GM08714 (cell line): ENCODE measurements at regions not wholly inside any gene's neighbourhood (a gene's known extent, or its start where the extent isn't known, plus 50 kb on each side); places are given as distances from the start of the nearest gene placed in this dataset.

ENCODE experiments used
- H3K4me3 ChIP-seq: fragments of 200-500 bp; sonication (Bioruptor generic); 2 replicates; pipeline ENCODE4 v1.5.1; 2014; ENCODE audit warnings: mild to moderate bottlenecking, low read length, inconsistent platforms
- ZNF274 ChIP-seq: IDR thresholded peaks from 2 replicates; pipeline ENCODE4 v1.6.1; 2012; ENCODE audit warnings: mild to moderate bottlenecking, low read depth, low read length

DNA sequence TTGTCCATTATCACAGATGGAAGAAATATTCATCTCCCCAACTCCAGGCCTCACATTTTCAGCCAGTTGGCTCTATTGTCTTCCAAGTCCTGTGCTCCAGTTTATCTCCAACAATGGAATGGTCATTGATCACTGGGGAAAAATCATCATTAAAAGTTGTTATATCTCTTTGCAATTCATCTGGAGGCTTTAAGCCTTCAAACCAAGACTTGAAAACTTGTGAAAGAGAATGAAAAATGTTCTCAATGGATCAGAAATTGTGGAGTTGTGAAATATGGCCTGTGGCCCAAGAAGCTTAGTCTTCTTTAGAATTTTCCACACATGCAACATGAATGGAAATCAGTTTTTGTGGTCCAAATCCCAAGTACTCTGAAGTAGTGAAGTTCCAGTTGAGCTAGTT, 569.6 kb downstream of the EBF1 start:
- no peak for TF ChIP-seq ZNF274
- H3K4me3 ChIP-seq, result no peak overlapping the region

GRCh38 chr5:158529454-158529853, 570.3 kb downstream of the EBF1 start:
- H3K4me3 ChIP-seq, result no peak overlapping the region

DNA sequence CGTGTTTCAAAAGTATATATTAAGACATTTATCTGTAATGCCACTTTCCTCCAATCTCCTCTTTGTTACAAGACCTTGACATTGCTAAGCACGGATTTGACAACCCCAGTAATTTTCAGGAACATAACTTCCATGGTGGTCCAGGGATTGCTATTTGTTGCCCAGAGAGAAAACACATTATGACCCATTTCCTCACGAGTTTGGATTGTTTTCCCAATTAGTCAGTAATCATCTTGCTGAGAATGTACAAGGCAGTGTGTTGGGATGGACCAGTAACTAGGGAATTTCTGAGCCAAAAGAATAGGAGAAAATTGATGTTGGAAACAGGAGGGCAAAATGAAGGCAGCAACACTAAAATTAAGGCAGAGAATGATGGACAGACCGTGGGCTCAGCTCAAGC, 574.1 kb downstream of the EBF1 start:
- no peak overlapping the region for H3K4me3 ChIP-seq
- TF ChIP-seq ZNF274, result no peak

More at GRCh38 chr5:158529454-158529853, 570.3 kb downstream of the EBF1 start:
- no peak for TF ChIP-seq ZNF274

DNA sequence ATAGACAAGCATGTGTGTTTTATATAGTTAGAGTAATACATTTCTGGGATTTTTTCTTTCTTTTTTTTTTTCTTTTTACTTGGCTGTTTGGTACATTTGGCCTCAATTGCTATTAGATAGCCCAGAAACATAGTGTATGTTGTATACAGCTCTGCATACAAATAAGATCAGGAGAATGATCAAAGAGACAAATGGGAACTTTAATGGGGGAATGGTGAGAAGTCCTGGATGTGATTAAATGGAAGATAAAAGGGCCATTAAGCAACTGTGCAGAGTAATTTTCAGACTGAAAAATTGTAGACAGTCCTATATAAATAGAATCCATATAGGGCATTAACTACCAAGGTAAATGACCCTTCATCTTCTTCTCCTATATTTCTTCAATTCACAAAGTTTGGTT, 575.6 kb downstream of the EBF1 start:
- no peak for TF ChIP-seq ZNF274

DNA sequence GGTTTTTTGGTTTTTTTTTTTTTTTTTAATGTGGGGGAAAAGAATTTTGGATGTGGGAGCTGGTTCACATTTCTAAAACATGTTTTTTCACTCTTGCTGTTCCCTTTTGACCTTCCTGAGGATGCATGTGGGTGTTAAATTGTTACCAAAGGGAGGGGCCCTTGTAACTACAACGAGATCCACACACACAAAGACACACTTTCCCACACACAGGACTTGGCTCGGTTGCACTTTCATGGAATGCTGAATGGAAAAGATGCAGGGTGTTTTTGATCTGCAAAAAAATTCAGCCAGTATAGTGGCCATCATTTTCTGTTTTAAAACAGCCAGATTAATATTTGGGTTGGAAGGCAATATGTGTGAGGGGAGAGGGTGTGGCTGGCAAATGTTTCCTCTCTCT, 576.9 kb downstream of the EBF1 start:
- TF ChIP-seq ZNF274, result no peak
- no peak overlapping the region for H3K4me3 ChIP-seq

More for the DNA sequence above, 575.6 kb downstream of the EBF1 start:
- no peak overlapping the region for H3K4me3 ChIP-seq

GRCh38 chr5:158521995-158522394, 577.7 kb downstream of the EBF1 start:
- H3K4me3 ChIP-seq, result no peak overlapping the region
- TF ChIP-seq ZNF274, result no peak

DNA sequence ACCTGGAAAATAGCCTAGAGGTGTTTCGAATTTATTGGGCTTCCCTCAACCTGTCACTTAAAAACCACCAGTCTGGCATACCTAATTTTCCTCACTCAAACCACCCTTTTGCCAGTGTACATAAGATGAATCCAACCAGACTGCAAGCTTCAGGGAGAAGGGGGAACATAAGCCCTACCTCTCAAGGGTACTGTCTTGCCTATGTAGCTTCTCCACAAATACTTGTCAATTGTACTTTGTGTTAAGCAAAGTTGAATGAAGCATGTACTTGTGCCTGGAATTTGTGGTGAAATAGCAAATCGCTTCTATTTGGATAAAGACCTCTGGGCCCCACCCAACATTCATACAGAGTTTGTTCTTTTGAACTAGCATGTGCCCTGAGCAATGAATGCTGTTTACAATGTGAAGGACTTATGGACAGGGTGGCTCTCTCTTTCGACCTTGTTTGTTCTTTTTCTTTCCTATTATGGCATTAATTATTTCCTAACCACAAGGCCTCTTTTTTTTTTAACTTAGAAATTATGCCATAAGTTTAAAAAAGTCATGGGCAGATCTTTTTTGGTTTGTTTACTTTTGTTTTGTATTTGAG, 580.2 kb downstream of the EBF1 start:
- H3K4me3 ChIP-seq, result no peak overlapping the region
- TF ChIP-seq ZNF274, result no peak

DNA sequence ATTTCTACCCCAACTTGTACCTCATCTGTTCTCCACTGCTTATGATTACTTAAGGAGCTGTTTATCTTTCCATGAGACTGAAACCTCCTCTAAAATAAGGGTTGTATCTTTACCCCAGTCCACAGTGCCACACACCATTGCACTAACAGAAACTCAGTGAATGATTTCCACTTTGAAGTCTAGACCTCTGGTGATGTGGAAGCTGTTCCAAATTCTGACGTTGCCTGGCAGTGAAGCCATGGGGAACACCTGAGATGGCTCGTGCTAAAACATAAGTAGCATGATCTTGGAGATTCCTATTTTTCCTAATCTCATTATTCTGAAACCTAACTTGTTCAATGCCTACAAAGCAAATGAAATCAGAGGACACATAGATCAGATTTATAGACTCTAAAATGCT, 583.2 kb downstream of the EBF1 start:
- no peak overlapping the region for H3K4me3 ChIP-seq
- TF ChIP-seq ZNF274, result no peak

- no peak overlapping the region for H3K4me3 ChIP-seq
- no peak for TF ChIP-seq ZNF274
Measured at GRCh38 chr5:158514986-158515359, 584.7 kb downstream of the EBF1 start.

DNA sequence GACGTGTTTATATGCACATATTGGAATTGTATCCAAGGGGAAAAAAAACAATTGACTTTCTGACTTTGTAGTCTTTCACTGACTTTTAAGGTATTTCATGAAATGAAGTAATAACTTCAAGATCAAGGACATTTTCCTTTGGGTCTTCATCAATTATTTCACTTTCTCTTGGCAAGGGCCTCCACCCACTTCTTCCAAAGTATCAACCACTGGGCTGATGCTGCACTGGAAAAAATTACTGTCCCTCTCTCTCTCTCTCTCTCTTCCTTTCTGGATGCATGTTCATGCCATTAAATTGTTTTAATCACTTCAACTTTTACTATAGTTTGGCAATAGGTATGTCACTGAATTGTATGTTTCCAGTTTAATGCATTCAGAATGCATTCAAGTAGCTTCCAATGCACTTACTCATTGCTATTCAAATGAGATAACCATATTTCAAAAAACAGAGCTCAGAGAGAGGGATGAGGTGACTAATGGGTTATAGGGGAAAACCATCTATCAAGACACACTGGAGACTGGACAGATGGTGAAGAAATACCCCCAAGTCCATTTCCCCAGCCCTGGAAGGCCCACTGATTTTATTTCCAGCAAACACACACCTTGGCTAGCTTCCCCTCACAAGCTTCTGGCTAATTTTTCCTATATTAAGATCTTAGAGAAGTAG, 585.3 kb downstream of the EBF1 start:
- H3K4me3 ChIP-seq, result no peak overlapping the region
- TF ChIP-seq ZNF274, result no peak

DNA sequence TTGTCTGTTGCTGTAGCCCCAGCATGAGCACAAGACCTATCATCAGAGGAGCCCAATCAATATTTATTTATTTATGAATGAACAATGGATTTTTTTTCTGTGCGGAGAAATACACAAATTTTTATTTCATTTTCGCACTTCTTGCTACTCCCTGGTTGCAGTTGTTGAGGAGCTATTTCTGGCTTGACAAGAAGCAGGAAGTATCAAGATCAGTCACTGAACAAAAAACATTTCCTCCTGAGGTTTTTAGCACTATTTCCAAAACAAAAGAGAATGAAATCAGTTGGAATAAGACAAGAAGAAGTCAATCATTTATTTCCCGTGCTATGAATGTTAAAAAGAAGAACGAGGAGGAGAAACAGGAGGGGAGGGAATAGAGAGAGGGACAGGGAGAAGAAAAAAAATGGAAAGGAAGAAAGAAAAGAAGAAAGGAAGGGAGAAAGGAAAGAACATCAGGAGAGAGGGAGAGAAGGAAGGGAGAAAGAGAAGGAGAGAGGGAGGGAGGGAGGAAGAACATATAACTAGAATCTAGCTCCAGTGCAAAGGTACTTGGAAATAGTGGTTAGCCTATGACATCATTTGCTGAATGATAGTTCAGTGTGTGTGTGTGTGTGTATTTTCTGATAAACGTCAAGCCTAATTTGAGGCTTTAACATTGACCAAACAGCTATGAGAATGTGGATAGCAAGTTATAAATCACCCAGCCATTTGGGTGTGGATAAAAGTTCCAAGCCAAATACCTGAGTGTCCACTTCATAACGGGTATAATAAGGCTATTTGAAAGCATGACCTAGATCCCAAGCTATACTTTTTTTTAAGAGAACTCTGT, 586.0 kb downstream of the EBF1 start:
- no peak overlapping the region for H3K4me3 ChIP-seq
- no peak for TF ChIP-seq ZNF274

DNA sequence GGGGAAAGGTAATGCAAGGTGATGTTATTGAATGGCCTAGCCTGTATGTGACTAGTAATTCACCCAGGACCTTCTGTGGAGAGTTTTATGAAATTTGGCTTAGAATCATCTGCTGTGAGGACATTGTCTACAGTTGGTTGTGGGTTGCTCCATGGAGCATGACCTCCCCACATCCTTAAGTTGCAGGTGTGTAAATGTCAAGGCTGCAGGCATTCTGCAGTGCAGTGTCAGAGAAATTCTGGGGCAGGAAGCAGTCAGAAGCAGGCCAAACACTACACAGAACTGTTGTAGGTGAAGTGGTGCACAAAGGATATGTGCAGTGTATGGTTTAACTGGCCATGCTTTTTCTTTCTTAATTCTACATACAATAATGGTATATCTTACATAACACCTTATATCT, 588.3 kb downstream of the EBF1 start:
- no peak overlapping the region for H3K4me3 ChIP-seq
- no peak for TF ChIP-seq ZNF274

DNA sequence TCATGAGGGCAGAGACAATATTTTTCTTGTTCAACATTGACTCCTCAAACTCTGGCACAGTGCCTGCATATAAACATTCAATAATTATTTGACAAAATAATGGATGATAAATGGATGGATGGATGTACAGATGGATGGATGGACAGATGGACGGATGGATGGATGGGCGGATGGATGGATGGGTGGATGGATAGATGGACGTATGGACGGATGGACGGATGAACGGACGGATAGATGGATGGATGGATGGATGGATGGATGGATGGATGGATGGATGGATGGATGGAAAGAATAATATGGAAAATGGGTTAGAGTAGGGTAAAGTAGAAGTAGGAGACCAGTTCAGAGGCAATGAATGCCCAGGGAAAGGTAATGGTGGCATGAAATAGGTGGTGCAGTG, 589.2 kb downstream of the EBF1 start:
- TF ChIP-seq ZNF274, result no peak
- H3K4me3 ChIP-seq, result no peak overlapping the region

DNA sequence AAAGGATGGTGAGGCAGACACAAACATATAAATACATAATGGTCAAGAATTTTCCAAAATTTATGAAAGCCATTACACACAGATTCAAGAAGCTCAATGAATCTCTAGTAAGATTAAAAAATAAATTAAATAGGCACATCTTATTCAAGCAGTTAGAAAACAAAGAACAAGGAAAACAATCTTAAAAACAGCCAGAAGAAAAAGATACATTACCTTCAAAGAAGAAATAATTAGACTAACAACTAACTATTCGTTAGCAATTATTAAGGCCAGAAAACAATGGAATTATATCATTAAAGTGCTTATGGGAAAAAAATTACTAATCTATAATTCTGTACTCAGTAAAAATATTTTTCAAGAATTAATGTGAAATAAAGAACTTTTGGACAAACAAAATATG, 593.1 kb downstream of the EBF1 start:
- TF ChIP-seq ZNF274, result no peak
- no peak overlapping the region for H3K4me3 ChIP-seq

DNA sequence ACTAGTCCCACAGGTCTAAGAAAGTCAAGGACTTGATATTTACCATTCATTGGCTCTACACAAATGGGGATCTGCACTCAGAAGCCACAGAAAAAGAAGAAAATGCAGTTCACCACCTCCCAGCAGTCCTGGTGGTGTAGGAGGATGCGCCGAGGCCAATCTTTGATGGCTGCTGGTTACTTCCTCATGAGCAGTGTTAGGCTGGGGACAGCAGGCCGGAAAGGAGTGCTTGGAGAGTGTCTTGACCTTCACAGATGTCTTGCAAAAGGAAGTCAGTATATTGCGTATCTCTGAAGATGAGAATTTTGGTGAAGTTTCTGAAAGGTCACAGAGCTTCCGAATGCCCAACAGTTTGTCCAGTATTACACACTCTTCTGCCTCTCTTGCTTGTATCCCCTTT, 597.0 kb downstream of the EBF1 start:
- TF ChIP-seq ZNF274, result no peak
- H3K4me3 ChIP-seq, result no peak overlapping the region
